ENCODE measurements at regions not wholly inside any gene's neighbourhood (a gene's known extent, or its start where the extent isn't known, plus 50 kb on each side); places are given as distances from the start of the nearest gene placed in this dataset.

DNA sequence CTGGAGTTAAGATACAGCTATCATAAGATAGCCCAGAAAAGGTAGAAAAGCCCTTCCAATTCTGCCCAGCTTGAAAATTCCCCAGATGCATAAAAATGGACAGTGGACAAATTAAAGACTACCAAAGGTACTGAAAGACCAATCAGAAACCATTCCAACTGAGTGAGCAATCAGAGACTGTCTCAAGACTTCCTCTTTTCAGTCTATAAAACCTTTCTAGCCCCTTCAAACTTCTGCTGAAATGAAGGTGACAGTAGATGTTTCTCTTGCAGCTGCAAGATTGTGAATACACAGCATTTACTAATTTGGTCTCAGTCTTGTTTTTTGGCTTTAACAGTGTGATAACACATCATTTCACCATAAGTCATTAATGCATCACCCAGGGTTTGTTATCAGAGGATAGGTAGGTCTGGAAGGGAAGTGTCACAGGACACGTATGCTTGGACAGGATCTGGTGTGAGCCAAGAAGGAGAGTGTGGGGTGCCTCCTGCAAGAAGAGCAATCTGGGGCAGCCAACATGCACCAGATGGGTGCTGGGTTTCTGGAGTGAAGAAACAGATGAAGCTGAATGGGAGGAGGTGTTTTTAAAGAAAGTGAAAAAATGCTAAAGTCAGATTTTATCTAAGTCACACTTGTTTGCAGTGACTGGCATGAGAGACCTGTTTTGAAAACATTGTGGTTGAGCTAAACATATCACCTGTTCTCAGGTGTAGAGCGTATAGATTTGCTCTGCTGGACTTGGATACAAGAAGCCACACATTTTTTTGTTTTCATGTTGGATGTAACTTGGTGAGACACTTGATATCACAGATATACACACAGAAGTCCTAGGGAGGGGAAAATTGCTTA, 75.3 kb upstream of the DDX18 start:
- DNase-seq, result no peak

DNA sequence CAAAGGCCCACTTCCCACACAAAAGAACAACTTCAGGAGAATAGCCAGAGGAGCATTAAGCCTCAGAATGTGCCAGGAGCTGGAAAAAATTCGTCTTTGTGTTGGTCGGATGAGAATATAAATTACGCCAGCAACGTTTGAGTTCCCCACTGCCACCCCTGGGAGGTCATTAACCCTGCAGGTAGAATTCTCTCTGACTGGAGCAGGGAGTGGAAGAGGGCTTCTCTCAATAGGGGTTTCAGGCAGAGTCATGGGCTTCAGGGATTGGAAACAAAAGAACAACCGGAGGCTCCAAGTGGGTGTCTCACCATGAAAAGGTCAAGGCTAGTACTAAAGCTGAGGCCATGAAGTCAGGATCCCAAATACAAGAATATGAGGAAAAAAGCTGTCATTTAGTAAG, 69.0 kb upstream of the DDX18 start:
- no peak for DNase-seq

DNA sequence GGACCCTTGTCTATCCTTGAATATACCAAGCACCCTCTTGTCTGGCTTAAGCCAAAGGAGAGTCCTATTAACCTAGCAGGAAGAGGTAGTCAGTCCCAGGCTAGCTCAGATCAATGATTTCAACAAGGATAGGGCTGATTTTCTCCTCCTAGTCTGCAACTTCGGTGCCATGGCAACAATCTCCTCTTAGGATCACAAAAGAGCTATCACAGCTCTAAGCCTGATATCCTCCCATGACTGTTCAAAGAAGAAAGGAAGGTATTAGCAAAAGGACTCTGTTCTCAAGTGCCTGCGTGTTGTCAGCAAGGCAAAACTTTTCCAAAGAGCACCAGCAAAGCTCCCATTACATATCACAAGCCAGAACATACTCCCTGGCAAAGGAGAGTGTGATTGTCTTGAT, 58.7 kb upstream of the DDX18 start:
- DNase-seq, result no peak

DNA sequence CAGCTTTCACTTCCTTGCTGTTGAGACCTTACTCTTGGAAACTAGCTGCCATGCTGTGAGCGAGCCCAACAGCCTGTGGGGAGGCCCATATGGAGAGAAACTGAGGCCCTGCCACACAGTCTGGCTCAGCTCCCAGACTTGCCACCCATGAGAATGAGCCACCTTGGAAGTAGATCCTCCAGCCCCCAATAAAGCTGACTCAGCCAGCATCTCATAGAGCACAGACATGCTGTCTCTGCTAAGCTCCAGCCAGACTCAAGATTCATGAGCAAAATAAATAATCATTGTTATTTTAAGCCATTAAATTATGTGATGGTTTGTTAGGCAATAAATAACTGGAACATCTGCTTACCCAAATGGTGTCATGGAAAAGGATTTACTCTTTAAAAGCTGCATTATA, 53.6 kb upstream of the DDX18 start:
- DNase-seq, result no peak

DNA sequence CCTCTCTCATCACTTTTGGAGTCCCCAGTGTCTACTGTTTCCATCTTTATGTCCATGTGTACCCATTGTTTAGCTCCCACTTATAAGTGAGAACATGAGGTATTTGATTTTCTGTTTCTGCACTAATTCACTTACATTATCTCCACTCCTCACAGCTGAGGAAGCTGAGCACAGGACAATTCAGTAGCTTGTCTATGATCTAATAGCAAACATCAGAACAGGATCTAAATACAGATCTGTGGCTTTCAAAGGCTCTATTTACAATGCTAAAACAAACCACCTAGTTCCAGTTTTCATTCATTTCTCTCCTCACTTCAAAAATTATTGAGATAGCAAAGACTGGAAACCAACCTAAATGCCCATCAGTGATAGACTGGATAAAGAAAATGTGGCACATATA, 52.0 kb upstream of the DDX18 start:
- no peak for DNase-seq

DNA sequence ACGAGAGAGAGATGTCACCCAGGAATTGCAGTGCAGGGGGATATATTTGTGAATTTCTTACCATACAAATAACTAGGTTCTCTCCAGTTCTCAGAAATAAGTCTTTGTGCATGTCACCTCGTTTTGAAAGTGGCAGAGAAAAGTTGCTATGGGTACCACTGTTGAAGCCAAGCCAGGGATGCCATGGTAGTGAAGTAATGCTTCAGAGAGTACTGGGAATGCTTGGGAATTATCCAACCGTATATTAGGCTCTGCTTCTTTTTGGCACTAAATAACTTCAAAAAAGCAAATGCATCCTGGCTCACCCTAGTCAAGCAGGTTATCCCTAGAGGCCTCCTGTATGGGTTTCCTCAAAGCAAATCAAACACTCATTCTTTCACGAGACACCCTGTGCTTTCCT, 50.7 kb upstream of the DDX18 start:
- DNase-seq, result no peak

All from NCI-H524 treated with DMSO at 0.1 percent for 48 hours (cell line).